ENCODE measurements at regions not wholly inside any gene's neighbourhood (a gene's known extent, or its start where the extent isn't known, plus 50 kb on each side); places are given as distances from the start of the nearest gene placed in this dataset.

- TF ChIP-seq CTCF (IDR thresholded peaks at IDR 0.05; ENCODE audit: low read depth, low read length): no peak
- no peak for DNase-seq (ENCODE audit: low read depth in 2 of 2)
Measured at GRCh38 chr7:46243406-46243805, 322.3 kb upstream of the IGFBP3 start.

DNA sequence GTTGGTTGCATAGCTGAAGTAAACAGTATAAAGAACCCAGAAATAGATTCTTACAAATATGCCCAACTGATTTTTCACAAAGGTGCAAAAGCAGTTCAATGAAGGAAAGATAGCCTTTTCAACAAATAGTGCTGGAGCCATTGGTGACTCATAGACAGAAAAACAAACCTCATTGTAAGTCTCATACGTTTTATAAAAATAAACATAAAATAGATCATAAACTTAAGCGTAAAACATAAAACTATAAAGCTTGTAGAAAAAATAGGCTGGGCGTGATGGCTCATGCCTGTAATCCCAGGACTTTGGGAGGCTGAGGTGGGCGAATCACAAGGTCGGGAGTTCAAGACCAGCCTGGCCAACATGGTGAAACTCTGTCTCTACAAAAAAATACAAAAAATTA is 318.8 kb upstream of the IGFBP3 start:
- no peak overlapping the region for H3K4me3 ChIP-seq (replicated peaks in 1 of 2; ENCODE audit: low read depth in 2 of 2, low read length in 2 of 2)
- no peak for TF ChIP-seq CTCF (IDR thresholded peaks at IDR 0.05; ENCODE audit: low read depth, low read length)
- DNase-seq (ENCODE audit: low read depth in 2 of 2): peak in 1 of 2 donors; percentile 45

More at GRCh38 chr7:46243406-46243805, 322.3 kb upstream of the IGFBP3 start:
- no peak overlapping the region for H3K4me3 ChIP-seq (replicated peaks in 1 of 2; ENCODE audit: low read depth in 2 of 2, low read length in 2 of 2)

GRCh38 chr7:46237466-46237865 is 316.4 kb upstream of the IGFBP3 start:
- no peak for DNase-seq (ENCODE audit: low read depth in 2 of 2)
- TF ChIP-seq CTCF (IDR thresholded peaks at IDR 0.05; ENCODE audit: low read depth, low read length): no peak
- H3K4me3 ChIP-seq (replicated peaks in 1 of 2; ENCODE audit: low read depth in 2 of 2, low read length in 2 of 2): no peak overlapping the region

GRCh38 chr7:46233585-46234329 is 312.7 kb upstream of the IGFBP3 start:
- H3K4me3 ChIP-seq (replicated peaks in 1 of 2; ENCODE audit: low read depth in 2 of 2, low read length in 2 of 2): no peak overlapping the region
- peak in 1 of 2 donors; percentile 46 for DNase-seq (ENCODE audit: low read depth in 2 of 2)
- TF ChIP-seq CTCF (IDR thresholded peaks at IDR 0.05; ENCODE audit: low read depth, low read length): no peak

- no peak for TF ChIP-seq CTCF (IDR thresholded peaks at IDR 0.05; ENCODE audit: low read depth, low read length)
- no peak overlapping the region for H3K4me3 ChIP-seq (replicated peaks in 1 of 2; ENCODE audit: low read depth in 2 of 2, low read length in 2 of 2)
- peak in 1 of 2 donors; percentile 63 for DNase-seq (ENCODE audit: low read depth in 2 of 2)
Measured at GRCh38 chr7:46230990-46231305, 309.9 kb upstream of the IGFBP3 start.

DNA sequence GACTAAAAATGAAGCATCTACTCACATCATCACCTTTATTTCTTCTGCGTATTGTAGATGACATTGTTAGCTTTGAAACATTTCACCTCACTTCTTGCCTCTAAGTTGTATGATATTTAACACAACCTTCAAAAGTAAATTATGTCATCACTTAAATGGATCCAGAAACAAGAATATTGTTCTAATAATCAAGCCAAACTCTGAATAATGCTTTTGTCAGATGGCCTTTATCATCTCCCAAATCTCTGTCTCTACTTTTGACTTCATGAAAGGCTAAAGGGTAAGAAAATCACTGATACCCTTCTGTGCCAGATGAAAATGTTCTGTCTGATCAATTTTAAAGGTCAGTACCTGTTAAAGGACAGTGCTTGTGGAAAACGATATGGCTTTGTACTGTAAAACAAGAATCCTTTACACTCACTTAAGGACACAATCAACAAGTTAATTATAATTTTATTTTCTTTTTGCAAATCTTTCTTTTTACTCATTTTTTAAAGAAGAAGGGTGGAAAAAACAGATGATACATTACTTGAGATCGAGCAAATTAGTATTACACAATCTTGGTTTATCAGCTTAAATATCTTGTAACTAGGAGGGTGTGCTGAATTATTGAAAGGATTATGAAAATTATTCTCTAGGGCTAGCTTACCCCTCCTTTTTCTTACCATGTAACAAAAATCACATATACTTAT is 309.4 kb upstream of the IGFBP3 start:
- no peak for DNase-seq (ENCODE audit: low read depth in 2 of 2)
- no peak overlapping the region for H3K4me3 ChIP-seq (replicated peaks in 1 of 2; ENCODE audit: low read depth in 2 of 2, low read length in 2 of 2)
- no peak for TF ChIP-seq CTCF (IDR thresholded peaks at IDR 0.05; ENCODE audit: low read depth, low read length)
